ENCODE measurements at regions not wholly inside any gene's neighbourhood (a gene's known extent, or its start where the extent isn't known, plus 50 kb on each side); places are given as distances from the start of the nearest gene placed in this dataset.

DNA sequence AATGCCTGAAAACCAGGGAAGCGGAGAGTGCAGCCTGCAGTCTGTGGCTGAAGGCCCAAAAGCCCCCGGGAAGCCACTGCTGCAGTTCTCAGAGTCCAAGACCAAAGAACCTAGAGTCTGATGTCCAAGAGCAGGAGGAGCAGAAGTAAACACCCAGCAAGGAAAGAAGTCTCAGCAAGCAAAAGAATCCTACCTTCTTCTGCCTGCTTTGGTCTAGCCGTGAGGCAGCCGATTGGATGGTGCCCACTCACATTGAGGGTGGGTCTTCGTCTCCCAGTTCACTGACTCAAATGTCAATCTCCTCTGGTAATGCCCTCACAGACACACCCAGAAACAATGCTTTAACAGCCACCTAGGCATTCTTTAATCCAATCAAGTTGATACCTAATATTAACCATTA is 217.5 kb downstream of the PLA2G4A start:
- no peaks in the 10 kb centered on the region for H3K36me3 ChIP-seq
- H3K9me3 ChIP-seq, result no peaks in the 10 kb centered on the region
- no peaks in the 10 kb centered on the region for H3K27me3 ChIP-seq
- no peaks in the 10 kb centered on the region for H3K4me1 ChIP-seq (ENCODE audit: control insufficient read depth in 1 of 2, insufficient read depth in 1 of 2, low read depth in 1 of 2, low read length in 1 of 2)
- TF ChIP-seq, protein P1, sequence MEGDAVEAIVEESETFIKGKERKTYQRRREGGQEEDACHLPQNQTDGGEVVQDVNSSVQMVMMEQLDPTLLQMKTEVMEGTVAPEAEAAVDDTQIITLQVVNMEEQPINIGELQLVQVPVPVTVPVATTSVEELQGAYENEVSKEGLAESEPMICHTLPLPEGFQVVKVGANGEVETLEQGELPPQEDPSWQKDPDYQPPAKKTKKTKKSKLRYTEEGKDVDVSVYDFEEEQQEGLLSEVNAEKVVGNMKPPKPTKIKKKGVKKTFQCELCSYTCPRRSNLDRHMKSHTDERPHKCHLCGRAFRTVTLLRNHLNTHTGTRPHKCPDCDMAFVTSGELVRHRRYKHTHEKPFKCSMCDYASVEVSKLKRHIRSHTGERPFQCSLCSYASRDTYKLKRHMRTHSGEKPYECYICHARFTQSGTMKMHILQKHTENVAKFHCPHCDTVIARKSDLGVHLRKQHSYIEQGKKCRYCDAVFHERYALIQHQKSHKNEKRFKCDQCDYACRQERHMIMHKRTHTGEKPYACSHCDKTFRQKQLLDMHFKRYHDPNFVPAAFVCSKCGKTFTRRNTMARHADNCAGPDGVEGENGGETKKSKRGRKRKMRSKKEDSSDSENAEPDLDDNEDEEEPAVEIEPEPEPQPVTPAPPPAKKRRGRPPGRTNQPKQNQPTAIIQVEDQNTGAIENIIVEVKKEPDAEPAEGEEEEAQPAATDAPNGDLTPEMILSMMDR (IDR thresholded peaks at IDR 0.05), result no peak
- H3K4me3 ChIP-seq (ENCODE audit: low read depth in 1 of 2, low read length in 1 of 2), result no peak overlapping the region
- no peak overlapping the region for H3K27ac ChIP-seq

DNA sequence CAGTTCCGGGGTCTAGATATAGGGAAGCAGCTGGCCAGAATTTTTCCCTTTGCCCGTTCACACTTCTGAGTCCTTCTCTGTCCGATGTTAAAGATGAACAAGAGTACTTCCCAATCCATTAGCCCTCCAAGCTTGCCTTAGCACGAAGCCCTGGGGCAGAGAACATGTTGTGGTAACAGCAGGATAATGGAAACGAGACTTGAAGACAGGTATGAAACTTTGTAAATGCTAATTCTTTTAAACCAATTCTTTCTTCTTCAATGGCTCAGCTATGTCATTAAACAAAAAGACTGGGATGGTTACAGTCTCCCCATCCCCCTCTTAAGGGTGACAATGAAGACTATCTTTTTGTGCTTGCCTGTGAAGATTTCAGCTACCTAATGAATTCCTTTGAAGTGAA is 218.5 kb downstream of the PLA2G4A start:
- Histone ChIP-seq H3K27ac (no peak overlapping the region), H3K27me3 (no peaks in the 10 kb centered on the region), H3K4me1 (ENCODE audit: control insufficient read depth in 1 of 2, insufficient read depth in 1 of 2, low read depth in 1 of 2, low read length in 1 of 2) (no peaks in the 10 kb centered on the region), H3K9me3 (no peaks in the 10 kb centered on the region), H3K36me3 (no peaks in the 10 kb centered on the region), H3K4me3 (ENCODE audit: low read depth in 1 of 2, low read length in 1 of 2) (no peak overlapping the region)
- TF ChIP-seq, protein P1 (IDR thresholded peaks at IDR 0.05), result no peak

DNA sequence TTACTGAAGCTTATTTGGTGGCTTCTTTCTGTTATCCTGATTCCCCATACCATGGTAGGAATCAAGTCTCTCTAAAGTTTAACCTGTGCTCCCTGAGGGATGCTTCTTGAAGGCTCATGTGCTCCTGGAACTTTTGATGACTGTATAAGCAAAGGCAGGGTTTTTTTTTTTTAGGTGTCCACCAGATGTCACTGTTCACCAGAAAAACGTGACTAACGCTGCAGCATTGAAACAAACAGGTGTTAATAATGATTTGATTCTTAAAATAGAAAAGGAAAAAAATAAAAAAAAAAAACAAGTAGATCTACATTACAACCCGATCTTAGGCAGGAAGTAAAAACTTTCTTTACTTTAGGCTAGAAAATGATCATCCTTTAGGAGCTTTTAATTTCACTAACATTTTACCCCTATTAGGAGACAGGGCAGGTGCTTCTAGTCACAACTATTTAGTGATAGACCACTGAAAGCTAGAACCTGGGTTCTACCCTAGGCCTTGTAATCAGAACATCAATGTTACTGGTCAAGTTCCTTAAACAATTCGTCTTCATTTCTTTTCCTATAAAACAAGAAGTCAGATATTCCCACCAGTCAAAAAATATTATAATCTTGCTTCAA is 223.0 kb downstream of the PLA2G4A start:
- Histone ChIP-seq H3K9me3 (no peaks in the 10 kb centered on the region), H3K27me3 (no peaks in the 10 kb centered on the region), H3K27ac (no peak overlapping the region), H3K36me3 (no peaks in the 10 kb centered on the region), H3K4me1 (ENCODE audit: control insufficient read depth in 1 of 2, insufficient read depth in 1 of 2, low read depth in 1 of 2, low read length in 1 of 2) (no peaks in the 10 kb centered on the region), H3K4me3 (ENCODE audit: low read depth in 1 of 2, low read length in 1 of 2) (no peak overlapping the region)
- TF ChIP-seq, protein P1 (IDR thresholded peaks at IDR 0.05), result no peak

DNA sequence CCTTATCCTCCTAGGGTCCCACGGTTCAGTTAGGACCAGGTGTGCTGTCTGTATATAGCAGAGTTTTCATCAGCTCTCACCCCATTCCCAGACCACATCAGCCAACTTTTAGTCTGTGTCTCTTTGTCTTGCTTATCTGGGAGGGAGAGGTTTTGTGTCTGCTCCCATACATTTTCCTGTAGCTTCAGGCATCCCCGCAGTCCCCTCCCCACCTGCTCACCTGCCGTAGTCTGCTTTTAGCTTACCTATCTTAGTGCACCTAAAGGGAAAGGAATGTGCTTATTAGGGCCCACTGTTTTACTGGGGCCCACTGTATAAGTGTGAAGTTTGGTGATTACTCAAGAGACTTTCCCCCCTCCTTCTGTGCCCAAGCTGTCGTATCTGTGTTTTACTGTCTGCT is 225.1 kb downstream of the PLA2G4A start:
- H3K27me3 ChIP-seq, result no peaks in the 10 kb centered on the region
- no peaks in the 10 kb centered on the region for H3K36me3 ChIP-seq
- no peak overlapping the region for H3K4me3 ChIP-seq (ENCODE audit: low read depth in 1 of 2, low read length in 1 of 2)
- no peaks in the 10 kb centered on the region for H3K9me3 ChIP-seq
- TF ChIP-seq, protein P1 (IDR thresholded peaks at IDR 0.05), result no peak
- H3K4me1 ChIP-seq (ENCODE audit: control insufficient read depth in 1 of 2, insufficient read depth in 1 of 2, low read depth in 1 of 2, low read length in 1 of 2), result no peaks in the 10 kb centered on the region
- no peak overlapping the region for H3K27ac ChIP-seq

DNA sequence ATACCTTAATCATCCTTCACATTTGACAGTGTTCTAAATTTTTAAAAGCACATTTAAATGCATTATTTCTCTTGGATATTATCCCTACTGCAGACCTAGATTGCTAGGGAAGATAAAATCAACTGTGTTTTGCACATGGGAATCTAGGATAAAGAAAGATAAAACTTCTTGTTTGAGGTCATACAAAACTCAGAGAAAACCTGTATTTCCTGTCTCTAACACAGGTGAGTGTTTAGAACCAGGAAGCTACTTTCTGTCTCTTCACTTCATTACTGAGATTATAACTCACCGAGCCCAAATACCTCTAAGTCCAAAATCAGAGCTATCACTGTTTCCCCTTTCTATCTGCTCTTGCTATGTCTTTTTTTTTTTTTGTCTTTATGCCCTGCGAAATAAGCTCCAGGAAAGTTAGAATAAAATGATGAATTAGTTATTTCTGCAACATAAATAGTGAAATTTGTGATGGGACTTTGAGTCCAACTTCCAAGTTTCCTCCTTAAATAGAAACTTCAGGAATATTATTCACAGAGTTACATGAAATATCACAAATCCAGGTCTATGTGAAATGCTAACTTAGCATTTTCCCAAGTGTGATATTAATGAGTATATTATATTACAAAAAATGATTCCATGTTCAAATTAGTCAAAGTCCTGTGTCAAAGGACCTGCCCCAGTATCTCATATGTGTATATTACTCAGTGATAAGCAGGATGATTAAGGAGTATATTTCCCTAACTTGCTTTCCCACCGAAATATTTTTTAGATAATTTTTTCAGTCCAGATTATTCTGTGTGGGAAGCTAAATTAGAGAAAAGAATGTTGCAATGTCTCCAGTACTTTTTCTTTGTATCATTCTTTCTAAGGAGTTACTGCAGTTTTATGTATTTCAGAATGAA is 226.4 kb downstream of the PLA2G4A start:
- Histone ChIP-seq H3K4me3 (ENCODE audit: low read depth in 1 of 2, low read length in 1 of 2) (no peak overlapping the region), H3K36me3 (no peaks in the 10 kb centered on the region), H3K27ac (no peak overlapping the region), H3K9me3 (no peaks in the 10 kb centered on the region), H3K27me3 (no peaks in the 10 kb centered on the region), H3K4me1 (ENCODE audit: control insufficient read depth in 1 of 2, insufficient read depth in 1 of 2, low read depth in 1 of 2, low read length in 1 of 2) (no peaks in the 10 kb centered on the region)
- TF ChIP-seq, protein P1 (IDR thresholded peaks at IDR 0.05), result no peak

Data from neutrophil (primary cell).